ENCODE measurements at regions not wholly inside any gene's neighbourhood (a gene's known extent, or its start where the extent isn't known, plus 50 kb on each side); places are given as distances from the start of the nearest gene placed in this dataset.

DNA sequence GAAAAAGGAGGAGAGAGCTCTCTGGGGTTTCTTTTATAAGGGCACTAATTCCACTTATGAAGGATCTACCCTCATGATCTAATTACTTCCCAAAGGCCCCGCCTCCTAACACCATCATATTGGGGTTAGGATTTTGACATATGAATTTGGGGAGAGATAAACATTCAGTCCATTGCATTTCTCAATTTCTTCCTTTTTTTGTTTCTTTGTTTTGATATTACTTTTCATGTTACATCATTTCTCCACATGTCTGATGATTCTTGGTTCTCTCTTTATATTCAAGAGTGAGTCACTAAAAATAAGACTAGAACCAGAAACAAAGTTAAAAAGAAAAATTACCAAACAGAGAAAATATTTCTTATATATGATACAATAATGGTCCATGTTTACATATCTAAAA, 63.2 kb upstream of the DUSP10 start:
- H3K4me3 ChIP-seq (replicated peaks; ENCODE audit: low read depth, low read length), result no peak overlapping the region
- DNase-seq (ENCODE audit: extremely low read depth, low read depth), result no peak
- TF ChIP-seq, protein P1, sequence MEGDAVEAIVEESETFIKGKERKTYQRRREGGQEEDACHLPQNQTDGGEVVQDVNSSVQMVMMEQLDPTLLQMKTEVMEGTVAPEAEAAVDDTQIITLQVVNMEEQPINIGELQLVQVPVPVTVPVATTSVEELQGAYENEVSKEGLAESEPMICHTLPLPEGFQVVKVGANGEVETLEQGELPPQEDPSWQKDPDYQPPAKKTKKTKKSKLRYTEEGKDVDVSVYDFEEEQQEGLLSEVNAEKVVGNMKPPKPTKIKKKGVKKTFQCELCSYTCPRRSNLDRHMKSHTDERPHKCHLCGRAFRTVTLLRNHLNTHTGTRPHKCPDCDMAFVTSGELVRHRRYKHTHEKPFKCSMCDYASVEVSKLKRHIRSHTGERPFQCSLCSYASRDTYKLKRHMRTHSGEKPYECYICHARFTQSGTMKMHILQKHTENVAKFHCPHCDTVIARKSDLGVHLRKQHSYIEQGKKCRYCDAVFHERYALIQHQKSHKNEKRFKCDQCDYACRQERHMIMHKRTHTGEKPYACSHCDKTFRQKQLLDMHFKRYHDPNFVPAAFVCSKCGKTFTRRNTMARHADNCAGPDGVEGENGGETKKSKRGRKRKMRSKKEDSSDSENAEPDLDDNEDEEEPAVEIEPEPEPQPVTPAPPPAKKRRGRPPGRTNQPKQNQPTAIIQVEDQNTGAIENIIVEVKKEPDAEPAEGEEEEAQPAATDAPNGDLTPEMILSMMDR (IDR thresholded peaks at IDR 0.05; ENCODE audit: low read depth, low read length, missing control alignments), result no peak

DNA sequence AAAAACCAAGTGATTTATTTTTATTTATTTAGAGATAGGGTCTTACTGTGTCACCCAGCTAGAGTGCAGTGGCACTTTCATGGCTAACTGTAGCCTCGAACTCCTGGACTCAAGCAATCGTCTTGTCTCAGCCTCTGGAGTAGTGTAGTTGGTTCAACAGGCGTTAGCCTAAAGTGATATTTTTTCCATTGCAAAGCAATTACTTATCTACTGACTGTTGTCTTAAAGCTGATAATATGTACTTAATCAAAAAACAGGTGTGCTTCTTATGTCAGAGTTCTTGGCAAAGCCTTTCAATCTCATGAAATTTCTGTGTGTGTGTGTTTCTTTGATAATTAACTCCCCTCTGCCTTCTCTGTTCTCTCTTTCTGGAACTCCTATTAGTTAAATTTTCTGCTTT, 62.4 kb upstream of the DUSP10 start:
- DNase-seq (ENCODE audit: extremely low read depth, low read depth), result no peak
- no peak overlapping the region for H3K4me3 ChIP-seq (replicated peaks; ENCODE audit: low read depth, low read length)
- TF ChIP-seq, protein P1 (IDR thresholded peaks at IDR 0.05; ENCODE audit: low read depth, low read length, missing control alignments), result no peak

GRCh38 chr1:221801773-221802516, 60.1 kb upstream of the DUSP10 start:
- DNase-seq (ENCODE audit: extremely low read depth, low read depth), result no peak
- TF ChIP-seq, protein P1 (IDR thresholded peaks at IDR 0.05; ENCODE audit: low read depth, low read length, missing control alignments), result no peak
- no peak overlapping the region for H3K4me3 ChIP-seq (replicated peaks; ENCODE audit: low read depth, low read length)

GRCh38 chr1:221801251-221801661, 59.4 kb upstream of the DUSP10 start:
- no peak overlapping the region for H3K4me3 ChIP-seq (replicated peaks; ENCODE audit: low read depth, low read length)
- no peak for DNase-seq (ENCODE audit: extremely low read depth, low read depth)
- TF ChIP-seq, protein P1 (IDR thresholded peaks at IDR 0.05; ENCODE audit: low read depth, low read length, missing control alignments), result no peak

- no peak overlapping the region for H3K4me3 ChIP-seq (replicated peaks; ENCODE audit: low read depth, low read length)
- no peak for DNase-seq (ENCODE audit: extremely low read depth, low read depth)
- TF ChIP-seq, protein P1 (IDR thresholded peaks at IDR 0.05; ENCODE audit: low read depth, low read length, missing control alignments), result no peak
These were observed 58.9 kb upstream of the DUSP10 start for GRCh38 chr1:221800831-221801230.

- no peak for DNase-seq (ENCODE audit: extremely low read depth, low read depth)
- TF ChIP-seq, protein P1 (IDR thresholded peaks at IDR 0.05; ENCODE audit: low read depth, low read length, missing control alignments), result no peak
- H3K4me3 ChIP-seq (replicated peaks; ENCODE audit: low read depth, low read length), result no peak overlapping the region
These were observed 55.6 kb upstream of the DUSP10 start for GRCh38 chr1:221797506-221797905.

DNA sequence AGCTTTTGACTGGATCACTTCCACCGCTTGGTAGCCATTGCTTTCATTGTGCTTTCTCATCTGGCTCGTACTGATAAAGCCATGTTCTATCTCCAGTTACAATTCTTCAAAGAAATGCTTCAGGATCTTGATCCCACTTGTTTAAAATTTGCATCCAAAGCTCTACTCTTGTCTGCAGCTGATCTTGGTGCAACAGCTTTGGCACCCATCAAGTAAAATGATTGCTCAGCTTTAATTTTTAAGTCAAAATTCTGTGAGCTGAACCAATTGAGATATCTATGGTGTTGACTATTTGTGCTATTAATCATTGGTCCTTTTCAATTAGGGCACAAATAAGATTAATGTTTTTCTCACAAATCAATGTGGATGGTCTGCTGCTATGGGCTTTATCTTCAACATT, 54.8 kb upstream of the DUSP10 start:
- no peak for DNase-seq (ENCODE audit: extremely low read depth, low read depth)
- TF ChIP-seq, protein P1 (IDR thresholded peaks at IDR 0.05; ENCODE audit: low read depth, low read length, missing control alignments), result no peak
- no peak overlapping the region for H3K4me3 ChIP-seq (replicated peaks; ENCODE audit: low read depth, low read length)

Measured in HFF-Myc (cell line).